GM12873 (cell line): ENCODE measurements at regions not wholly inside any gene's neighbourhood (a gene's known extent, or its start where the extent isn't known, plus 50 kb on each side); places are given as distances from the start of the nearest gene placed in this dataset.

Source experiments
- CTCF ChIP-seq: IDR thresholded peaks from 2 replicates; pipeline ENCODE4 v1.5.1; 2012; ENCODE audit warnings: low read depth, mild to moderate bottlenecking, moderate library complexity, low read length, control low read depth; ENCODE audit not compliant: insufficient read depth; ENCODE audit errors: missing control alignments

DNA sequence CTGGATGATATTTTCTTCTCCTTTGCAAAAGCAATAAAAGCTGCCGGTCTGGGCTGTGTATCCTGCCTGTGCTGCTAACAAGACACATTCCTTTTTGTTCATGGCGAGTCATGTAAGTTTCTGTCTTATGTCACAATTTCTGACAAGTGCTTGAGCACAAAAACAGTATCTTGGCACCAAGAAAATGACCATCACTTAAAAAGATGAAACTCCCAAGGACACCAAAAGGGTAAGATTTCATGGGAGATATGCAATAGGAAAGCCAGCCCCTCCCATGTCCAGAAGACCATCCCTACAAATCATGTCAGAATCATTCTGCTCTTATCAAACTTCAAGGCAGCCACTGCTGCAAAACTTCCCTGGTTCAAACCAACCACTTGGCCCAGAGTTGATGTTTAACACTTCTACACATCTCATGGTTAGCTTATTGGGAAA is 375.4 kb upstream of the ZNF507 start:
- no peak for TF ChIP-seq CTCF

GRCh38 chr19:31974290-31974689 is 371.1 kb upstream of the ZNF507 start:
- no peak for TF ChIP-seq CTCF

DNA sequence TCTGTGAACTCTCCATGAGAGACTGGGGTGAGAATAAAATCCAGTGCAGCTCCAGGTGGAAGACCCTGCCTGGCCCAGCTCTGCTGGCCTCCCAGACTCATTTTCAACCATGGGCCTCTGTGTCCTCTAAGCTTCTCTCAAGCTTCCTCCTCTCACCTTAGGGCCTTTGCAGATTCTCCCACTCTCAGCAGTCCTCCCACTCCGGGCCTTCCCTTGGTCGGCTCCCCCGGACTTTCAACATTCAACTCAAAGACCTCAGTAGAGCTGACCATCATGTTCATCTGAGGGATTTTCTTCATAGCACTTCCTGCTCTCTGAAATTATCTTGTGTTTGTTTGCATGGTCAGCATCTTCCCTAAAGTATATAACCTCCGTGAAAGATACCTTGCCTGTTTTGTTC is 370.5 kb upstream of the ZNF507 start:
- TF ChIP-seq CTCF = no peak

DNA sequence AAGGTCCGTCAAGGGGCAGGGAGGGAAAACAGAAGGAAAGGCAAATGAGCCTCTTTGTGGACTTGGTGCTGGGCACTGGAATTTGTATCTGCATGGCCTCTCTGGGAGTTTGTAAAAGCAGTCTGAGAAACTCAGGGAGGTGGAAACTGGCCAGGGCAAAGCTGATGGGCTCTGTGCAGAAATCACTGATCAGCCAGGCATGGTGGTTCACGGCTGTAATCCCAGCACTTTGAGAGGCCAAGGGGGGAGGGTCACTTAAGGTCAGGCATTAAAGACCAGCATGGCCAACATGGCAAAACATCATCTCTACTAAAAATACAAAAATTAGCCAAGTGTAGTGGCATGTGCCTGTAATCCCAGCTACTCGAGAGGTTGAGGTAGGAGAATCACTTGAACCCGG is 369.9 kb upstream of the ZNF507 start:
- TF ChIP-seq CTCF = no peak

- no peak for TF ChIP-seq CTCF
Measured at GRCh38 chr19:31976775-31977536, 368.5 kb upstream of the ZNF507 start.

DNA sequence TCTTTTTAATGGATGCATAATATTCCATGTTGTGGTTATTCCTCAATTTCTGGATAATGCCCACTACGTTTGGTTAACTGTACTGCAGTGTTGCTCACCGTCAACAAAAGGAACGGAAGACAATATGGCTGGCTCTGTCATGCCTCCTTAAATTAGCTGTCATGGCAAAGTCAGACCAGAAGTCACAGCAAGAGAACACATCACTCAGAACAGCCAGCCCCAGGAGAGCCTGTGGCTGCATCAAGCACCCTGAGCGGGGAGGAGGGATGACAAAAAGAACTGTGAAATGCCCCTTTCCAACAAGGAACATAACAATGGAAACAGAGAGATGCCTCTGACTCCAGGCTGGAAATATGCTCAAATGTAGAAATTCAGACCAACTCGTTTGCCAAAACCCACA is 366.0 kb upstream of the ZNF507 start:
- no peak for TF ChIP-seq CTCF

DNA sequence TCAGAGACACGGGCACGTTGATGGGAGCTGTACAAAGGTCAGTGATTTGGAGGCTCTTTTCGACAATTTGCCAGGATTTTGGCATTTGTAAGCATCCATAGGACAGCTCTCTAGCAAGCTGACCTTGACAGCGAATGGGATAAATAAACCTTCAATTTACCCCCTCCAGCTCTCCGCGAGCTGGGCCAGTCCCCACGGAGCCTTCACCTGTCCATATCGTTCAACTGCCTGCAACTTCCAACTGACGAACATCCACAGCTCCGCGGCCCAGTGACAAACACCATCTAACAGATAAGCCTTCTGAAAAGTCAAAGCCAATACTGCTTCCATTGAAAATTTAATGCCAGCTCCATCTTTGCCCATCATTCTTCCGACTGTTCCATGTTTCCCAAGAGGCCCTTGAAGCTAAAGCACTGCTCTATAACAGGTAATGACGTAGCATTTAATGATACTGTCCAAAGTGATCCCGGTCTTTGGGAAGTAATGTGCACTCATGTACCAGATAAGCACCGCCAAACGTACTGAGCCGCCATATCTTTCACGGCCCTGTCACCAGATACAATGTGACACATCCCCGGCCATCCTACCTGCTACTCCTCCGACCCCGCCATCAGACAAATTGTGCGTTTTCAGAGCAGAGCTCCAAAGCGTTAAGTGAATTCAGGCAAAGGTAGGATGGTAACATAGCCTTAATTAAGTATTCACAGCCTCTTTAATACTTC is 365.3 kb upstream of the ZNF507 start:
- TF ChIP-seq CTCF = no peak
